UCSD-AML1 (cell line): ENCODE measurements at regions not wholly inside any gene's neighbourhood (a gene's known extent, or its start where the extent isn't known, plus 50 kb on each side); places are given as distances from the start of the nearest gene placed in this dataset.

Source experiments
- DNase-seq: peaks from one replicate; lab custom pipeline; 2025; ENCODE audit not compliant: unreplicated experiment; lab: John Stamatoyannopoulos, UW

DNA sequence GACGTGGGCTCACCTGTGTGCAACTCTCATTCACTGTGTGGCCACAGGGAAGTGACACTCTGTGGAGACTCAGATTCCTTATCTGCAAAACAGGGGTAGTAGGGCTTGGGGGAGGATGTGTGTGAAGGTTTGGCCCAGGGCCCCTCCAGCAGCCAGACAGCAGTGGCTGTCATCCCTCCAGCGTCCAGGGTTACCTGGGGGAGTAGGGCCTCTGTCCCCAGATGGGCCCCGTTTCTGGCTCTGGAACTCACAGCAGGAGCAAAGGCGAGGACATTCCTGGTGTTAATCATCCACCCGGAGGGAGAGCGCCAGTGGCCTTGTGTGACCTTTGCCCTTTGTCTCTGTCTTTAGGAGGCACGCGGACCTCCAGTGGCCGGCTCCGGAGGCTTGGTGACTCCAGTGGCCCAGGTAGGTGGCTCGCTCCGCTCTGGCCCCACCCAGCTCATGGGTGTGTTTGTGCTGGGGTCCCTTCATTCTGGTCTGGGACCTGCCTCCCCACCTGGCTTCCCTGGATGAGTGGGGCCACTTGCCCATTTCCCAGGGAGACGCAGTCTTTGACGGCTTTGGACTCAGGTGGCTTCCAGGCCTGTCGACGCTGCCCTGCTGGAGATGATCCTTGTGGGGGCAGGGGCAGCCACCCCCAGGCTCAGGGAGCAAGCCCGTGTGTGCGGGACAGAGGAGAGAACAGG, 166.2 kb downstream of the SEC14L1 start:
- DNase-seq: no peak

DNA sequence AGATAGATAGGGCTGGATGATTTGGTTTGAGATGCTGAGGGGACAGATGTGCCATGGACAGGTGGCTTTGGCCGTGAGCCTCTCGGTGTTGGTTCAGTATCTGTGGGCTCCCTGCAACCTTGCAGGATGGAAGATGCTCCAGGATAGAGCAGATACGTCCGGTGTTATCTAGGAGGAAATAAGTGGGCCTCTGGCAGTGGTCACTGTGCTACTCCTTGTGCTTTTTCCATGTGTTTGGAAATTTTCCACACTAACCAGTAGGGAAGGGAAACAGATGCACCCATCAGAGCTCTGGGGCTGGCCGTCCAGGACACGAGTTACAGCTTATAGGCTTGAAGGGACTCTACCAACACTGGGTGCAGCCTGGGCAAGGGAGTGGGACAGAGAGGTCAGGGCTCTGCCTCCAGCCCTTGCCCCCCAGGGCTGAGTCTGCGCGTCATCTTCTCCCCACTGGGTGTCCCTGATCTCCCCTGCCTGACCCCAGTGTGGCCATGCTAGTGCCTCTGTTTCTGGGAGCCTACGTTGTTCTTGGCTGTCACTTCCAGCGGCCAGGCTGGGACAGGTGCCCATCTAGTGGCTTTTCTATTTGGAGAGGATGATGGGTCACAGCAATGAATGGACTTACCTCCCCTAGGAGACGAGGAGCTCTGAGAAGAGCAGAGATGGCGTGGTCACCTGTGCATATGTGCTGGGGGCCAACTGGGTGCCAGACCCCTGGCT, 166.9 kb downstream of the SEC14L1 start:
- DNase-seq: no peak

DNA sequence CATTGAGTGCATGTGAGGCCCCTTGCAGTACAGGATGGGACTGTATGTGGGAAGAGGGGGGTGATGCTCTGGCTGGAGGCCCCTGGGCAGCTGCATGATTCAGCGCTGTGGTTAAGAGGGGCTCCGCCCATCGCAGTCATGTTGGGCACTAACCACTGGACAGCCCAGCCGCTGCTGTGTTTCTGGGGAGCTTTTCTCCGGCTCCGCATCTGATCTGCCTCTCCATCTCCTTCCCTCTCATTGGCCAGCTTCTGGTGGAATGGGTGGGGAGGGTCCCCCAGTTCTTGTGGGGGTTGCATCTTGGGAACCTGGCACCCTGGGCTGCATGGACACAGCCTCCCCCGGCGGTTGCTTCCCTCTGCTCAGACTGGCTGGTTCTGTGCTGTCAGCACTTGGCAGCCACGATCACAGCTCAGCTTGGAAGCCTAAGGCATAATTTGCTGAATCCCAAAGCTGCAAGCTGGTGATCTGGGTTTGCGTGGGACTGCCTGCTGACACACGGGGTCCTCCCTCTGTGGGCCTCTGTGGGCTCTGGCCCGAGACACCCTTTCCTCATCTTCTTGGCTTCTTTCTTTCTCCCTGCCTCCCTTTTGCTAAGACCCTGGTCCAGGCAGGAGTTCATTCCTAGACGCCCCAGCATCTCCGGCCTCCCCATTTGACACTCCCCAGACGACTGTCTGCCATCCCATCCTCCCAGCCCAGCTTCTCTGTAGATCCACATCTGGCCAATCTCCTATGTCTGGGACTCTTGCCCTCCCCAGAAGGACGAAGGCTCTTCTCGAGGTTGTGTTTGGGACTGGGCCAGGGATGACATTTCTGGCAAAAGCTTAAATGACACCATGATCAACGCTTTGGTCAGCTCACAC, 168.3 kb downstream of the SEC14L1 start:
- no peak for DNase-seq

DNA sequence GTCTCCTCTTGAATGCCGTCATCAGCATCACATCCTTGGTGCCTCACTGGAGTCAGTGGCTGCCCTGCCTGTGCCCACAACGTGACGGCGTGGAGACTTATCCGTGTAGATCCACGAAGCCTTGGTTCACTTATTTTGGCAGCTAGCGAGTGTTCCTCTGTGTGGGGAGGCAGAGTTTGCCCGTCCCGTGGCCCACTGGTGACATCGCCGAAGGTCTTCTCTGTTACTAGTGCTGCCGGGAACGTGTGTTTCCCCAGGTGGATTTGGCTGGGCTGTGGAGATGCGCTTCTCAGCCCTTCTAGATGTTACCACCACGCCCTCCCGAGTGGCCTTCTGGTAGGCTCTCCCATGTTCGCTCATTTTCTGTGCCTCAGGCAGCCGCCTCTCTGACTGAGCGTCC, 169.6 kb downstream of the SEC14L1 start:
- no peak for DNase-seq

DNA sequence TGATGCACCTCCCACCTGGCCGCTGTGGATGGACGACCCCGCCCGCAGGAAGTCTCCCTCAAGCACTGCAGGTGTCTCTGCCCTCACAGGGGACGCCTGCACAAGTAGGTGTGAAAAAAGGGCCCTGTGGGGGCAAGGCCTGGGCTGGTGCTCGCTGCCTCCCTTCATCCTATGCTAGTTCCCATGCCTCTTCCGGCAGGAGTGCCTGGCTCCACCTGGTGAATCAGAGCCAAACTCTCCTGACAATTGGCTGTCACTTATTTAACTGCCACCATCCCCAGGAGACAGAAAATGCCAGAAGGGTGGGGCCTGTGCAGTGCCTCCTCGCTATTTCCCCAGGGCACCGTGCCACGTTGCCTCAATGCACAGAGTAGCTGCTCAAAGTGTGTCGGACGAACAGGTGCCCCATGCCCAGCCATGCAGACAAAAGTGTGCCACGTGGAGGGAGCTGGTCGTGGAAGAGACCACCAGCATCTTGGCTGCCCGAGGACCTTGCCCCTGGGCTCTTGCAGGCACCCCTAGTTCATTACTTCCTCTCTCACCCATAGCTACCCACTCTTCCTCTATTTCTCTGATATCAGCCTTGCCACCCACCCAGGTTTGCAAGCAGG, 170.7 kb downstream of the SEC14L1 start:
- no peak for DNase-seq

DNA sequence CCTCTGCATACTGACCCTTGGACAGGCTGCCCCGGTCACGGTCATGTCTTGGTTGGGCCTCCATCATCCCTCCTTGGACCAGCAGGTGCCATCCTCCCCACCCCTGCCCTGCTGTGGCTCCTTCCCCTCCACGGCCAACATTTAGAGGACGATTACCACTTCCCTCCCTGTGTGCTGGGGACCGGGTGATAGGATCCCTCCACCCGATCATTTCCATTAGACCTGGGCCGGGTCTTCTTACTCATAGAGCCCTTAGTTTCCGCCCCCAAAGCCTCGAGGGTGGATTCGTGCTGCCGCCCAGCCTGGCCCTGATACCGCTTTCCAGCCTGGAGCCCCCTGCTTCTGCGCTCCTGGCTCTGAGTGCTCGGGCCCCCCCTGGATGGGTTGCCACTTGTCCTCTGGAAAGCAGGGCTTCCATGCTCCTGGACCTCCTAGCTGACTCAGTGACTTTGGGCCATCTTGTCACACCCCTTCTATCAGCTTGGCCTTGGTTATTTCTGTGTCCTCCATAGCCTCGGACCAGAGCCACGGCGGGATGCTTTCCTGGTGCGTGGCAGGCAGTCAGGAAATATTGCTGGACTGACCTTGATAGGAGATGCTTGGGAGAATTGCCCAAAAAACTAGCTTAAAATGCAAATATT, 171.4 kb downstream of the SEC14L1 start:
- DNase-seq: no peak

DNA sequence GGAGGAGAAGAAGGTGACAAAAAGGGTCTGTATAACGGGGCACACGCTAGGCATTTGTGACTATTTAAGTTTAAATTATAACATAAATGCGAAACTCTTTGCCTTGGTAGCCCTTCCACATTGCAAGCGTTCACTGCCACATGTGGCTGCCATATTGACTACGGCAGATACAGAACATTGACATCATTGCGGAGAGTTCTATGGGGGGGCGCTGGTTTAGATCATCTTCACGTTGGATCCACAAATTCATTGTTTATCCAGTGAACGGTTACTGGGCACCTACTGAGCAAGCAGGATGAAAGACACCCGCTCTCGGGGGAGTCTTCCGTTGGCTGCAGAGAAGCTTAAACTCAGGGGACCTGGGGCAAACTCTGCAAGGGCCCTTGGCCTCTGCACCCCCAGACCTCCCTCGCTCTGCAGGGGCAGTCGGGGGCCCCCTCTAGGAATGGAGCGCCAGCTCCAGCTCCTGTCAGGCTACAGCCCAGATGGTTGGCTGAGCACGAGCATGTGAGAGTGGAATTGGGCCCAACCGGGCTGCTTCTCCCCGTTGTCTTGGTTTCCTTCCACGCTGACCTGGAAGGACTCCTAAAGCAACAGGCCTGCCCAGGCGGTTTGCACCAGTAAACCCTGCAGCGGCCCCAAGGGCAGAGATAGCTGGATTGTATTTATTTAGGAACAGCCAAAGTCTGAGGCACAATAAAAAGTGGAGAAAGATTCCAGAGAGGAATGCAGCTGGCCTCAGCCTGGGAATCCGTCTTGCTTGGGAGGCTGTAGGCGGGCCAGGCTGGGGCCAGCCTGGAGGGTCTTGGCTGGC, 172.2 kb downstream of the SEC14L1 start:
- DNase-seq: no peak

DNA sequence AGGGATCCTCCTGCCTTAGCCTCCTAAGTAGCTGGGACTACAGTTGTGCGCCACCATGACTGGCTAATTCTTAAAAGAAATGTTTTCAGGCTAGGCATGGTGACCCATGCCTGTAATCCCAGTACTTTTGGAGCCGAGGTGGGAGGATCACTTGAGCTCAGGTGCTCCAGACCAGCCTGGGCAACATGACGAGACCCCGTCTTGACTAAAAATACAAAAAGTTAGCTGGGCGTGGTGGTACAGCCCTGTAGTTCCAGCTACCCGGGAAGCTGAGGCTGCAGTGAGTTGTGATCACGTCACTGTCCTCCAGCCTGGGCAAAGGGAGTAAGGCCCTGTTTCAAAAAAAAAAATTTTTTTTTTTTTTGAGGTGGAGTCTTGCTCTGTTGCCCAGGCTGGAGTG, 173.1 kb downstream of the SEC14L1 start:
- DNase-seq: no peak

DNA sequence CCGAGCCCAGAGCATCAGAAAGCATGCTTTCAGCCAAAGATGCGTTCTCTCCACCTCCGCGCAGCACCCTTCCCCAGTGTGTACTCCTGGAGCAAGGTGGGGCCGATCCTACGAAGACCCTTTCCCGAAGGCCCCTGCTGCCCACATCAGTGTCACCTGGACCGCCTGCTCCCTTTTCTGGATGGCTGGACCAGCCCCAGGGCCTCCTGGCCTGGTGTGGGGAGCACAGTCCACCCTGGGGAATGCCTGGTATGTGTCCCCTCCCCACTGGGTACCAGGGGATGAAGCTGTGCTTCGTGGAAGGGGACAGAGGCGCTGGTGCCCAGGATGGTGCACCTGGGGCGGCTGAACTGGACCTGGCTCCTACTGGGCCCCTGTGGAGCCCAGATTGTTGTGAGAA, 173.8 kb downstream of the SEC14L1 start:
- DNase-seq: no peak

DNA sequence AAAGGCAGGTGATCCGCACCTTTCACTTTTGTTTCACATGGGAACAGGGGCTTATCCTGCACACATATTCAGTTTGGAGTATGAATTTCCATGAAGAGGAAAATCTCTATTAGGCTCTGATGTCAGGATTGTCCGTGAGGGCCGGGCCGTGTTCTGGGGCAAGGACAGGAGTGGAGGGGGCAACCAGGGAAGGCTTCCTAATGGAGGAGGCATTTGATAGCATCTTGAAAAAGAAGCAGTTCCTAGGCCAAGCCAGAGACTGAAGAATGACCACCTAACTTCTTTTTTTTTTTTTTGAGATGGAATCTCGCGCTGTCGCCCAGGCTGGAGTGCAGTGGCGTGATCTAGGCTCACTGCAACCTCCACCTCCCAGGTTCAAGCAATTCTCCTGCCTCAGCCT, 174.2 kb downstream of the SEC14L1 start:
- no peak for DNase-seq

DNA sequence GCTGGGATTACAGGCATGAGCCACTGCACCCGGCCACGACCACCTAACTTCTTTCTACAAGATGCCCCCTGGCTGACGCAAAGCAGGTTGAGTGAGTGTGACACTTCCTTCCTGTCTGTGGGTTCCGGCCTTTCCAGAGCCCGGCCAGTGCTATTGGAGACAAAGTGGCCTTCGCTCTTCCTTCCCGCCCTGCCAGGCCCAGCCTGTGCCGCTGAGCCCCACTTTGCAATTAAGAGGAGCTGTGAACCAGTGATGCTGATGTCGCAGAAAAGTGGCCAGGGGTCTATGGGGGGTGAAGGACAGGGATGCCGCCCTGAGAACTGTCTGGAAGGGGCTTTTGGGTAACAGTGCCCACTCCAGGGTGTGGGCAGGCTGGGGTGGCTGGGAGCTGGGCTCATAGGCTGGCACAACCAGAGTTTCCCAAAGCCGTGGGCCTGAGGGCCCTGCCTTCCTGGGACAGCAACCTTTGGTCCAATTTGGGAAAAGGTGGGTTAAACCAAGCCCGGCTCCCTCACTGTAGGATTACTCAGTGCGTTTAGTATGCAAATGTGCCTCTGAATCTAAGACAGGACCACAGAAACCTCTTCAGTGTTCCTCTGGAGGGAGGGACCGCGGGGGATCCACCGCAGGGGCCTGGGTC, 174.9 kb downstream of the SEC14L1 start:
- peak; percentile 54 for DNase-seq

DNA sequence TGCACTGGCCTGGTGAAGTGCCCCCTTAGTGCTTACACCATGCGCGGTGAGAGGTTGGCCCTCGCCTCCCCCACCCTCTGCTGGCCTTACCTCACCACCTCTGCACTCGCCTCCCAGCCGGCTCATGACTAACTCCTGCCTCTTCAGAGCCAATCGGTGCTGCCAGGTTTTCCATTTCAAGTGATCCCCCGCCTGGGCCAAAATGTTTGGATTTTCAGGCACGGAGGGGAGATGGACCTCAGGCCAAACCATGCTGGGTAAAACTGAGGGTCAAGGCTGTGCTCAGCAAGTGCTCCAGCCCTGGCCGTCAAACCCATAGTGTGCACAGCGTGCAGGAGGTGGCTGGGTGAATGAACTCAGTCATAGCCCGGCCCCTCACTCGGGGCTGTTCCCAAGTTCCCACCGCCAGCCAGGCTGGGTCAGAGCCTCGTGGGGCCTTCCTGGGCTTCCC, 175.4 kb downstream of the SEC14L1 start:
- DNase-seq: no peak

DNA sequence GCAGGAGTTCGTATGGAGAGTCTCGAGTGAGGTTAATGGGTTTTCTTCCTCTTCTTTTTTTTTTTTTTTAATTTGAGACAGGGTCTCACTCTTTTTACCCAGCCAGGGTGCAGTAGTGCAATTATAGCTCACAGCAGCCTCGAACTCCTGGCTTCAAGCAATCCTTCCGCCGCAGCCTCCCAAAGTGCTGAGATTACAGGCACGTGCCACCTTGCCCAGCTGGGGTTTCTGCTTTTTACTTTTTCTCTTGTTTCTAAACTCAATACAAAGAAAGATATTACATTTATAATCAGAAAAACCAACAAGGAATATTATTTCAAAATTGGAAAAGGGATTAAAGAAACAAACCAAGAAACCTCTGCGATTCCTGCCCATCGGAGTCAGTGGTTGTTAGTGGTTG, 175.9 kb downstream of the SEC14L1 start:
- no peak for DNase-seq

DNA sequence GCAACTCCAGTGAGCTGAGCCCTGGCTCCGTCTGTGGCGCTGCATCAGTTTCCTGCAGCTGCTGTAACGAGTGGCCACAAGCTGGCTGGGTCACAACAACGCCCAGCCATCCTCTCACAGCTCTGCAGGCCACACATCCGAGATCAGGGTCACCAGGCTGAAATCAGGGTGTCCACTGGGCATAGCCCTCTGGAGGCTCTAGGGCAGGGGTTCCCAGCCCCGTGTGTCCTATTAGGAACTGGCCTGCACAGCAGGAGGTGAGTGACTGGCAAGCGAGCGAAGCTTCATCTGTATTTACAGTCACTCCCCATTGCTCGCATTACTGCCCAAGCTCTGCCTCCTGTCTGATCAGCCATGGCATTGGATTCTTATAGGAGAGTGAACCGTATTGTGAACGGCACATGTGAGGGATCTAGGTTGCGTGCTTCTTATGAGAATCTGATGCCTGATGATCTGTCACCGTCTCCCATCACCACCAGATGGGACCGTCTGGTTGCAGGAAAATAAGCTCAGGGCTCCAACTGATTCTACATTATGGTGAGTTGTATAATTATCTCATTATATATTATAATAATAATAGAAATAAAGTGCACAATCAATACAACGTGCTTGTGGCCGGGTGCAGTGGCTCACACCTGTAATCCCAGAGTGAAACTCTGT, 176.5 kb downstream of the SEC14L1 start:
- DNase-seq: peak; percentile 53

DNA sequence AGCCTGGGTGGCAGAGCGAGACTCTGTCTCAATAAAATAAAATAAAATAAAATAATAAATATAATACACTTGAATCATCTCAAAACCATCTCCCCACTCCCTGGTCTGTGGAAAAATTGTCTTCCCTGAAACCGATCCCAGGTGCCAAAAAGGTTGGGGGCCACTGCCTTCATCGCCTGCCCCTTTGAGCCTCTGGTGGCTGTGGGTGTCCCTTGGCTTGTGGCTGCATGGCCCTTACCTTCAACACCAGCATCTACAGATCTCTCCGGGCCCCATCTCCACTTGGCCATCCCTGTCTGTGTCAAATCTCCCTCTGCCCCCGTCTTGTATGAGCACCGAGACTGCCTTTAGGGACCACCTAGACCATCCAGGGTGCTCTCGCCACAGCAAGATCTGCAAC, 177.3 kb downstream of the SEC14L1 start:
- no peak for DNase-seq

DNA sequence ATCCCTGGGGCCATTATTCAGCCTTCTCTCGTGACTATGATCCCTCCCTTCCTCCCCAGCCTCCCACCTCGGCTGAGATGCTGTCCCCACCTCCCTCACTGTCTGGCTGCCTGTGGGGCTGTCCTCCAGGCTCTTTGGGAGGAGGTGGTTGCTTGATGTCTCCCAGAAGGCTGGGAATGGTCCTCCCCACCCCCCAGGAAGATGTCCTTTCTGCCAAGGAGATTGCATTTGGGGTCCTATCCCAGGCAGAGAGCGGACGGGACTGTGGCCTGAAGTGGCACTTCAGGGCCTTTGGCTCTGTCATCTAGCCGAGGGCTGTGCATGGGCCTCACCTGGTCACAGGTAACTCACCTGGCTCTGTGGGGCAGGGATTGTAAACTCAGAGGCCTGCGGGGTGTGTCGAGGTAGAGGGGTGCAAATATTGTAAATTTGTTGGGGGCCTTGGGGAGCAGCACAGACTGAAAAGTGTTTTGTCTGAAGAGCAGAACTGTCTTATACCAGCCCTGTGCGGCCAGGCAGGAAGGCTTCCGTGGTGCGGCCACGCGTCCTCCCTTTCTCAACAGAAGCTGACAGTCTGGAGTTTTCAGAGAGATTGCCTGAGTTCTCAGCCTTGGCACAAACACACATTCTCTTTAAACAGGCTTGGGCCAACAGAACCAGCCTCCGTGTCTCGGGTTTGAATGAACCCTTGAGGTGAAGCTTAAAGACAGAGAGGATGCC, 177.9 kb downstream of the SEC14L1 start:
- DNase-seq: peak; percentile 63

DNA sequence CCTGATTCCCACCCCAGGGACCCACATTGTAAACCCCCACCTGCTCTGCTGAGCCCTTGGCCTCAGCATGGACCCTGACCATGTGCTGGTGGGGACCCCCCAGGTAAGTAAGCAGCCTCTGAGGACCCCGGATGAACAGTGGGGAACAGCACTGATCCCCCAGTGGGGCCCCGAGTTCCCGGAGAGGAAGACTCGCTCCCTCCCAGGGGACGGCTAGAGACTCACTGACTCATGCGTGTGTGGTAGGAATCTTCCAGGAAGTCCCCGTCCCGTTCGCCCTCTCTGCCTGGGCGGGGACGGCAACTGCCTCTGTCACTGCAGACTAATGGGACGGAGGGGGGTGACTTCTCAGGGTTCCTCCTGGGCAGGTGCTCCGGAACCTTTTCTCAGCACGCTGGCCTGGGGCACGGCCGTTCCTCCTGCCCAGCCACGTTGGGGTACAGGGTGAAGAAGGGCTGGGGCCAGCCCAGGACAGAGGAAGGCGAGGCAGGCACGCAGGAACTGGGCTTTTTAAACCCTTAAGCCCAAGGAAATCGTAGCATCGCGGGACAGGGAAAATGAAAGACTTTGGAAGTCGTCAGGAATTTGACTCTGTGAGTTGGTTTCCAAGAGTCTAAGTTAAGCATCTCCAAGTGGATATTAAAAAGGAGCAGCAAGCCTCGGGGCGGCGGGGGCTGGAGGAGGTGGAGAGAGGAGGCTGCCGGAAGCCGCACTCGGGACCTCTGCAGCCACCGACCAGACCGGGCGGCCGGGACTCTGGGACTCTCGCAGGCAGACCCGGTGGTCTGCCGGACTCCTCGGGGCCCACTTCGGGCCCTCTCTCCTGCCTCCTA, 178.7 kb downstream of the SEC14L1 start:
- DNase-seq: peak; percentile 78

DNA sequence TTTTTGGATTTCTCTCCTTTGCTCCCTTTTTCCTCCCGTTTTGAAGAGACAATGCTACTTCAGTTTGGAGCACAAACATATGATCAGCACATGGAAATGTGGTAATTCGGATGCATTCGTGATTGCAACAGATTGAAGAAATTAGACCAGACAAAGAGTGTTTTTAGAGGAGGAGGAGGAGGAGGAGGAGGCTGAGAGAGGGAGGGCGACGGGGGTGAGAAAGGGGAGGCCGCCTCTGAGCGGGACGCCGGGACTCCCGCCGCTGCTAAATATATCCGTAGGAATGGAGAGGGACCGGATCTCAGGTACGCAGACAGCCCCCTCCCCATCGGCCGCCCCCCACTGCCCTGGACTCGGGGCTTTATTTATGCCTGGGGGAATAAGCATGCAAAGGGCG, 179.3 kb downstream of the SEC14L1 start:
- DNase-seq: no peak
